ENCODE measurements at regions not wholly inside any gene's neighbourhood (a gene's known extent, or its start where the extent isn't known, plus 50 kb on each side); places are given as distances from the start of the nearest gene placed in this dataset.

DNA sequence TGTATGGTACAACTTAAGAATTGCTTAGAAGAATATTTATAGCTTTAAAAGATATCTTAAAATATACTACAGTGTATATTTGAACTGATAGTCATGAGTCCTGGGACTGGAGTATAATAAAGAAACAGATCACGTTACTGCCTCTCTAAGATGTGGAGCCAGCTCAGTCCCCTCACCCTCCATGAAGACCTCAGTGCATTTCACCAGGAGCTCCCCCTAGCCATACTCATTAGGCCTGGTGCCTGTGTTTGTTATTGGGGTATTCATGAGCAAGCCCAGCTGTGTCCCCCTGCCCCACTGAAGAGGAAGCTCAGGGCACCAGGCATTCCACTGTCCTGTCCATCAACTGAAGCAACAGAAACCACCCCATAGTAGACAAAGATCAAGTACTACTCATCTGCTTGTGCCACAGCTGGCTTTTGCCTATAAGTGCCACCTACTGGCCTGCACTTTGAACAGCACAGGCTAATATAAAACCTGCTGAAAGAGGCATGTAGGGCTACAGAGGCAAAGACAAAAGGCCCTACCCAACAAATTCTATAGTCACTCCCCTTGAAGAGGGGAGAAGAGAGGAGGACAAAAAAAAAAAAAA is 850.2 kb upstream of the NUDT12 start:
- TF ChIP-seq, protein P1, sequence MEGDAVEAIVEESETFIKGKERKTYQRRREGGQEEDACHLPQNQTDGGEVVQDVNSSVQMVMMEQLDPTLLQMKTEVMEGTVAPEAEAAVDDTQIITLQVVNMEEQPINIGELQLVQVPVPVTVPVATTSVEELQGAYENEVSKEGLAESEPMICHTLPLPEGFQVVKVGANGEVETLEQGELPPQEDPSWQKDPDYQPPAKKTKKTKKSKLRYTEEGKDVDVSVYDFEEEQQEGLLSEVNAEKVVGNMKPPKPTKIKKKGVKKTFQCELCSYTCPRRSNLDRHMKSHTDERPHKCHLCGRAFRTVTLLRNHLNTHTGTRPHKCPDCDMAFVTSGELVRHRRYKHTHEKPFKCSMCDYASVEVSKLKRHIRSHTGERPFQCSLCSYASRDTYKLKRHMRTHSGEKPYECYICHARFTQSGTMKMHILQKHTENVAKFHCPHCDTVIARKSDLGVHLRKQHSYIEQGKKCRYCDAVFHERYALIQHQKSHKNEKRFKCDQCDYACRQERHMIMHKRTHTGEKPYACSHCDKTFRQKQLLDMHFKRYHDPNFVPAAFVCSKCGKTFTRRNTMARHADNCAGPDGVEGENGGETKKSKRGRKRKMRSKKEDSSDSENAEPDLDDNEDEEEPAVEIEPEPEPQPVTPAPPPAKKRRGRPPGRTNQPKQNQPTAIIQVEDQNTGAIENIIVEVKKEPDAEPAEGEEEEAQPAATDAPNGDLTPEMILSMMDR (IDR thresholded peaks at IDR 0.05): no peak

DNA sequence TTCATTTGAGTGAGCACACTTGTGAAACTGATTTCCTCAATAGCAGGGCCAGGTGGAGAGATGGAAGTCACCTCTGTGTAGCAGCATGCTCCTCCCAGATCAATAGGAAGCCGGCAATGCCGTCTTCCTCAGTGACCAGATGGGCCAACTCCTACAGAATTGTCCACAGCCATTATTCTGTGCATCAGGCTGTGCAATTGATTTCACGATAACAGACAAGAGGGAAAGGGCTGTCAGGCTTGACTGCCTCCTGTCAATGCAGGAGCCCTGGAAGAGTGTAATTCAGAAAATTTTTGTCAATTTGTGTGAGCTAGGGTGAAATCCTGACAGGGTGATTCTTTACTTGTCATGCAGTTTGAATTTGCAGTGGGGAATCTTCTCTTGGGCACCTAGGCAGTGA is 838.4 kb upstream of the NUDT12 start:
- TF ChIP-seq, protein P1 (IDR thresholded peaks at IDR 0.05): no peak
- Histone ChIP-seq H3K4me3 (no peak overlapping the region), H3K27ac (no peak overlapping the region)
- DNase-seq (ENCODE audit: low spot score): no peak

More for the DNA sequence above, 850.2 kb upstream of the NUDT12 start:
- H3K4me3 ChIP-seq: no peak overlapping the region
- no peak for DNase-seq (ENCODE audit: low spot score)
- H3K27ac ChIP-seq: no peak overlapping the region

DNA sequence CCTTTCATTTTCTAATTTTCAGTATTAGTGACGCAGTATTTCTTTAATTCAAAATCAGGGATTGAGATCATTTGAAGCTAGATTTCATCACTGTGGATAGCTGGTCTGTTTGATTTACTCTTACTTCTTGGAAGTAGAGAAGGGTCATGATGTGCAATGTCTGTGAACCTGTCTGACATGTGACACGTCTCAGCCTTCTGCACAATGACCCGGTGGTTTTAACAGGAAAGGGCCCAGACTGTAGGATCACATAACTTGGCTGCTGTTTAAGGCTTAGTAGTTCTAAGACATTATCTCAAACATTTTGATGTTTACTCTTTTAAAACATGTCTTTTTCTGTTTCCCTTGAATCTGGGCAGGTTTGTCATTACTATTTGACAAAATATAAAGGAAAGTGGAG is 823.3 kb upstream of the NUDT12 start:
- Histone ChIP-seq H3K4me3 (no peak overlapping the region), H3K27ac (no peak overlapping the region)
- DNase-seq (ENCODE audit: low spot score): no peak
- TF ChIP-seq, protein P1 (IDR thresholded peaks at IDR 0.05): no peak

DNA sequence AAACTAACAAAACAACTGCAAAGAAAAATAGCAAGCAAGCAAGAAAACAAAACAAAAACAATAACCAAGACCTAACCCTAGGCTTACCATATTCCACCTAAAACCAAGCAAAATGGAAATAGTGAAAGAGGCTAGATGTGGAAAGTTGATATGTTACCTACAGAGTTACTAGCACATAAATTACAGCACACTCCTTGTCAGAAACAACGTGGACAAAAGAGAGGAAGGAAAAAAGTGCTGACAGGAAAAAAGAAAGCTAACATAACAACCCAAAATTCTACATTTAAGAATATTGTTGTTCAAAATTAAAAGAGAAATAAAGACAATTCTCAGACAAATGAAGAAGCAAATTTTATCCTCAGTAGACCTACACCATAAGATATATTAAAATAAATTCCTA is 812.8 kb upstream of the NUDT12 start:
- H3K27ac ChIP-seq: no peak overlapping the region
- TF ChIP-seq, protein P1 (IDR thresholded peaks at IDR 0.05): no peak

DNA sequence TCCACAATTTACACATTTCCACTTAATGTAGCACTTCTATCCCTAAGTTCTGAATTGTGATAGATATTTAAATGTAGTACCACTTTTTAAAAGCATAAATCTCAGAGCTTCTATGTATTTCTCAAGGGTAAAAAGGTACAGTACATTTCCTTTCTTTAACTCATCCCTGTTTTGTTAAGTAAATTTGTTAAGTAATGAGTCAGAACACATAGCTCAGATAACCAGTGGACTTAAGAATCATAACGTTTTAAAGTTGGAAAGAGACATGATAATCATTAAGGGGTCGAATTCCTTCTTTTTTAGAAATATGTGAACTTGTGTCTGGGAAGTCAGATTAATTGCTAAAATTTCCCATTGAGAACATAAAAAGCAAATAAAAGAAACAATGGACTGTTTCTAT is 810.2 kb upstream of the NUDT12 start:
- no peak for DNase-seq (ENCODE audit: low spot score)
- Histone ChIP-seq H3K27ac (no peak overlapping the region), H3K4me3 (no peak overlapping the region)
- TF ChIP-seq, protein P1 (IDR thresholded peaks at IDR 0.05): no peak

More for the DNA sequence above, 812.8 kb upstream of the NUDT12 start:
- DNase-seq (ENCODE audit: low spot score): no peak
- no peak overlapping the region for H3K4me3 ChIP-seq

DNA sequence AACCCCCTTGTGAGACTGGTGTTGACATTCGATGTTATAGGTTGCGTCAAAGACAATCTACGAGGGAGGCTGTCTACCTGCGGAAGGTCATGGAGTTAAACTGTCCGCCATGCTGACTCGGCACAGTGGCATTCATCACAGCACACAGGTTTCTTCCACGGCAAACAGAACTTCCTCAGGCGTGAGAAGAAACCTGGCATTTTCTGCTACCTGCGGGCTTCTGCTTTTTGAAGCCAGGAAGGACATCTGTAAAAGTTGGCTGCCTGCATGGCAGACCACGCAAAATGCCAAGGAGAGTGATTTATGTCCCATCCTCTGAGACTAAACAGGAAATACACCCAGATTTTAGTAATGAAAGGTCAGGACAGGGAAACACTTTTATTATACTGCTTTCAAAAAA is 809.8 kb upstream of the NUDT12 start:
- TF ChIP-seq, protein P1 (IDR thresholded peaks at IDR 0.05): no peak
- H3K27ac ChIP-seq: no peak overlapping the region
- no peak overlapping the region for H3K4me3 ChIP-seq
- DNase-seq (ENCODE audit: low spot score): no peak

DNA sequence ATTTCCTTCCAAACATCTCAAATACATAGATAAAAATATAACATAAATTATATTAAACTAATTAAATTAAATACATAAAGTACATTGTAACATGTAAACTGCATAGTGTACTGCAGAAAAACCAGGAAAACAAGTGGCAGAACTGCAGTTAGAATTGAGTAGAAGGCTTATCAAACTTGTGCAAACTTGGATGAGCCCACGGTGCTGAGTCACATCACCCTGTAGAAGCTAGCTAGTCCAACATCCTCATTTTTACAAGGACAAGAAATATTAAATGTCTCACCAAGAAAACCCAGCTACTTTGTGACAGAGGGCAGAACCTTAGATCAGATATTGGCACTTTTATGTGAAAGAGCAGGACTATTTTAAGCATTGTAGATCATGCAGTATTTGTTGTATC is 807.9 kb upstream of the NUDT12 start:
- DNase-seq (ENCODE audit: low spot score): no peak
- TF ChIP-seq, protein P1 (IDR thresholded peaks at IDR 0.05): no peak
- Histone ChIP-seq H3K27ac (no peak overlapping the region), H3K4me3 (no peak overlapping the region)
